GM18519 (cell line): ENCODE measurements at regions not wholly inside any gene's neighbourhood (a gene's known extent, or its start where the extent isn't known, plus 50 kb on each side); places are given as distances from the start of the nearest gene placed in this dataset.

Source experiments
- ATAC-seq: cut with Tn5 transposase; IDR thresholded peaks from one replicate; pipeline ENCODE4 v1.9.1; 2021; ENCODE audit warnings: mild to moderate bottlenecking, moderate library complexity; ENCODE audit not compliant: unreplicated experiment, low FRiP score

DNA sequence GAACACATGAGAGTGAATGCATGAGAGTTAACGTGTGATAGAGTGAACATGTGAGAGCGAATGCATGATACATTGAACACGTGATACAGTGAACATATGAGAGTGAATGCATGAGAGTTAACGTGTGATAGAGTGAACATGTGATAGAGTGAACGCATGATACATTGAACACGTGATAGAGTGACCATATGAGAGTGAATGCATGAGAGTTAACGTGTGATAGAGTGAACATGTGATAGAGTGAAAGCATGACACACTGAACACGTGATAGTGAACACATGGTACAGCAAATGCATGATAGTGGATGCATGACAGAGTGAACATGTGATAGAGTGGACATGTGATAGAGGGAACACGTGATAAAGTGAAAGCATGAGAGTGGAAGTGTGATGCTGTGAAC lies 517.9 kb downstream of the EIPR1 start:
- no peak for ATAC-seq

GRCh38 chr2:2859164-2859563 lies 518.5 kb downstream of the EIPR1 start:
- ATAC-seq: no peak

DNA sequence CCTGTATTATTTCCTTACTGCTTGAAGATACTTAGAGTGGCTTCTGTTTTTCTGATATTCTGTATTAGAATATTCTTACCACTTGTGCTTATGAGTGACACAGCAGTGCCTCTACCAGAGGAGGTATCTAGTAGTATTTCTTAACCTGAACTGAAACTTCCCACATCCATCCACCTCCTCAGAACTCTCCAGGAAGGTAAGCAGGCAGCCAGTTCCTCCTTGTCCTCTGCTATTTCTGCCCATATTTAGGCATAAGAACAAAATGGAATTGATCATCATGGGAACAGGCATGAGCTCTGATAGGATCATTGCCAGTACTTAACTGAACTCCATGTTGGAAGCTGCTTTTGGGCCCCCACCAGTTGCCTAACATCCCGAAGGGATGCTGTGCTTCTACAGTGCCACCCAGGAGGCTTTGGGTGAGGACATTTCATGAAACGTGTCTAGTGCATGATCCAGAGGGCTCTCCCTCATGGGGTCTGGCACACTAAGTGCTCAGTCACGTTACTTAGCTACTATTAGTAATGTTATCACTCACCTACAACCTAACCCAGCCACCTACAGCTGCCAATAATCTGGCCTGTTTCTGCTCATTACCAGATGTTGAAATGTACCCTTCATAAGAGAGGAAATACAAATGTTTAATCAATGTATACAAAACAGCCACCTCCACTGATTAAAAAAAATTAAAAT lies 520.7 kb downstream of the EIPR1 start:
- no peak for ATAC-seq

DNA sequence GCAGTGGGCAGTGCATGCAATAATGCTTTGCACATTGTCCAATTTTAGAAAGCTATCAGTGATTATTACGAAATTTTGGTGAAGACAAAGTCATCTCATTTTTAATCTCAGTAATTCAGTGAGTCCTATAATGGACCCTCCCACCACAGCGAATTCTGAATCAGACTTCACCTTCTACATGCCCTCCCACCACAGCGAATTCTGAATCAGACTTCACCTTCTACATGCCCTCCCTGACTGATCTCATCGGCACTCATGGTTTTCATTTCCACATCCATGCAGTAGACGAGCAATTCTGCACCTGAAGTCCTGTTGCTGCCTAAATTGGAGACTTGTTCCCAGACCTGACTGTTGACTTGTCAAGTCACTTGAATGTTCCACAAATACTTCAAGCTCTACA lies 522.3 kb downstream of the EIPR1 start:
- no peak for ATAC-seq

GRCh38 chr2:2853346-2853745 lies 522.3 kb upstream of the MYT1L start:
- ATAC-seq: no peak

GRCh38 chr2:2851806-2852777 lies 521.0 kb upstream of the MYT1L start:
- ATAC-seq: no peak

DNA sequence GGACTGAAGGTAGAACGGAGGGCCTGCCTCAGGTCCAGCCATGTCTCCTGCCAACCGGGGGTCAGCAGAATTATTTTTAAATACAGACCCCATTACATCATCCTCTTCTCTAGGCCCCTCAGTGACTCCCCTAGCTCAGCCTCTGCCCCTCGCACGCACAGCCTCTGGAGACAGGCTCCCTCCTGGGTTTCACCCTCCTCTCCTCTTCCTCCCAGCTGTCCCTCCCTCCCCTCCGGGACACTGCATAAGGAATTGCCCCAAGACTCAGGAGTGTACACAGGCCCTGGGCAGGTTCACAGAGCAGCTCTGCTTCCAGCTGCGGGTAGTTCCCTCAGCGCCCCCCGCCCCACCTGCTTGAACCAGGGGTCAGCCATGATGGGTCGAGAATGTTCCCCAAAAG lies 520.2 kb upstream of the MYT1L start:
- no peak for ATAC-seq

DNA sequence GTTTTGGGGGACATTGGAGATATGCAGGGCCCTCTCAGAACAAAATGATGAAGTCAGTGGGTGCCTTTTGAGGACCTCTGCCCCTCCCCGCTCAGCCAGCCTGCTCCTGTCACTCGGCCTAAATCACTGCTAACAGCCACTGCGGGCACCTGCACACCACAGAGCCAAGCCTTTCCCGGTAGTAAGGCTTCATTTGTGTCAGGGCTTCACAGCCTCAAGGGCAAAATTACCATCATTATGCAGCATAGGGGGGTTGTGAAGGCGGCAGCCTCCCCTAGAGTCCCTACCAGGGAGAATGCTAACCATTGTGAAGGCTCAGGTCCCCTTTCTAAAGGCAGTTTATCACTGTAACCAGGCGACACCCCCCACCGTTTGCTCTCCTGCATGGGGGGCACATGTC lies 519.8 kb upstream of the MYT1L start:
- no peak for ATAC-seq

DNA sequence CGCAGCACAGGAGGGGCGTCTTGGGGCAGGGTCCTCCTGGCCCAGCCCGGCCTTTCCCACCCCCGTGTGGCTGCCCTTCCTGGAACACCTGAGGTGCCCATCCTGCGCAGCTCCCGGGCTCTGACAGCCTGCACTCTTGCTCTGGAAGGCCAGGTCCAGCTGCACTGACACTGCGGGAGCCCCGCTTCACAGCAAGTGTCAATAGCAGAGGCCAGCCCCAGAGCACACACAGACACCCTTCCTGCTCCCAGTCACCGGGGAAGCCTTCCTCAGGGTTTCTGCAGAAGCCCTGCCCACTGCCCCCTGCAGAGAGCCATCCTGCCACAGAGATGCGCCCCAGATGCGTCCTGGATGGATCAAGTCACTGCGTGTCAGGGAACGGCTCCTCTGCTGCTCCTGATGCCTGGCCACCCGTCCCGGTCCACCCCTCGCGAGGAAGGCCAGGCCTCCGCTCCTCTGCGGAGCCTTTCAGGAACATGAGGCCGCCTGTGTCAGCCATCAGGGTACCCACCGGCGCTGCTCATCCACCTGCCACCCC lies 519.2 kb upstream of the MYT1L start:
- ATAC-seq: no peak

DNA sequence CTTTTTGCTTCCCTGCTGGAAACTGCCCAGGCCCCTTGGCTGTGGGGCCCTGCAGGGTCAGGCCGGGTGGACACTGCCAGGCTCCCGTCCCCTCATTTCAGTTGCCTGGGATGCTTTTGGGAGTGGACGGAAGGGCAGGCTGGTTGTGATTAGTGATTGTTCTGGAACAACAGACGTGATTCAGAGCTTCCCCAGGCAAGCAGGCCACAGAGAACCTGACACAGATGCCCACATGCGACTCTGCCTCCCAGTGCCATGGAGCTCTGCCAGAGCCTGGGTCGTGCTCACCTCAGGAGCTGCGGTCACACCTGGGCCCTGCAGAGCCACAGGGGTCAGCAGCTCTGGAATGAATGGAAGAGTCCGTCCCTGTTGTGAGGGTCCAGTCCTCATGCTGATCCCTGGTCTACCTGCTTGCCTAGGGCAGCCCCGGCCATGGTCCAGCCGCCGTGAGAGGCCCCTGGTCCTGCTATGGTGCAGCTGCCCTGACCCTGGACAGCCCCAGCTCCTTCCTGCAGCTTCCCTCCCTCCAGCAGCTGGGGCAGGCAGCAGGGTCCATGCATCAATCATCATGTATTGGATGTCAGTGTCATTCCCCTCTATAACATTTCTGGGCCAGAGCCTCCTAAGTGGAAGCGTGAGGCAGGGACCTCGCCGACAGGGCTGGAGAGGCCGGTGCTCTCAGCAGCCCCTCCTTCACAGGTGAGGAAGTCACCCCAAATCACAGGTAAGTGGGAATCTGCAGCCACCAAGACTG lies 518.6 kb upstream of the MYT1L start:
- ATAC-seq: no peak

DNA sequence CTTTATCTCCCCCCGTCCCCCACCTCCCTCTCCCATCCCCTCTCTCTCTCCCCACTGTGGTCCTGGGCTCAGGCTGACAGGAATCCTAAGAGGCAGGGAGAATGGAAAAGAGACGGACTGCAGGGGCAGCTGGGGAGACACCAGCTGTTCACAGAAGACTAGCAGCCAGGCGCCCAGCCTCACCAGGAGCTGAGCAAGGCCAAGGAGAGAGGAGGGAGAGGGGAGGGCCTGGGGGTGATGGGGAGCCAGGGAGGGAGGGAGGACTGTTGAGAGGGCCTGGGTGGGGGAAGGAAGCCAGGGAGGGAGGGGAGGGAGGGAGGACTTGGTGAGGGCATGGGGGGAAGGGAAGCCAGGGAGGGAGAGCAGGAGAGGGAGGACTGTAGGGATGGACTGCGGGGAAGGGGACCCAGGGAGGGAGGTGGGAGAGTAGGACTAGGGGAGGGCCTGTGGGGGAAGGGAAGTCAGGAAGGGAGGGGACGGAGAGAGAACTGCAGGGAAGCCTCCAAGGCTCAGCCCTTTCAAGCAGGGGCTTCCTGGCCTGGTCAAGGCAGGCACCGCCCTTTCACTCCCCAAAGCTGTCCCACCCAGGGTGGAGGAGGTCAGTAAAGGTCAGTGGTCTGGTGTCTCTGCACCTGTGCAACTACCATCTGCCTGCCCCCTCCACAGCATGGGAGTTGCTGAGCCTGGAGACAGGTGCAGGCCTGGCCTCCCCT lies 517.7 kb upstream of the MYT1L start:
- ATAC-seq: no peak

DNA sequence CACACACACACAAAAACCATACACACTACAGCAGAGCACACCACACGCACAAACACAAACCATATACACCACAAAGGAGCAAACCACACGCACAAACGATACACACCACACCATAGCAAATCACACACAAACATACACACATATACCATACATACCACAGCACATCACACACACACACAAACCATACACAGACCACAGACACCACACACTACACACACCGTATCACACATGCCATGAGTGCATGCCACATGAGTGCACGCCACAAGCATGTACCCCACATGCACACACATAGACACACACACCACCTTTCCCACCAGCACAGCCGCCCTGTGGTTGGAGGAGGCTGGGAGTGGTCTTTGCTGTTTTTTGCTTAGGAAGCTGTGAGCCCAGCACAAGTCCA lies 517.1 kb upstream of the MYT1L start:
- no peak for ATAC-seq

- ATAC-seq: no peak
These were observed 516.2 kb upstream of the MYT1L start for GRCh38 chr2:2847209-2847676.

- ATAC-seq: no peak
These were observed 515.5 kb upstream of the MYT1L start for GRCh38 chr2:2846332-2847208.

GRCh38 chr2:2845806-2846315 lies 514.8 kb upstream of the MYT1L start:
- no peak for ATAC-seq

GRCh38 chr2:2845267-2845666 lies 514.2 kb upstream of the MYT1L start:
- ATAC-seq: no peak

DNA sequence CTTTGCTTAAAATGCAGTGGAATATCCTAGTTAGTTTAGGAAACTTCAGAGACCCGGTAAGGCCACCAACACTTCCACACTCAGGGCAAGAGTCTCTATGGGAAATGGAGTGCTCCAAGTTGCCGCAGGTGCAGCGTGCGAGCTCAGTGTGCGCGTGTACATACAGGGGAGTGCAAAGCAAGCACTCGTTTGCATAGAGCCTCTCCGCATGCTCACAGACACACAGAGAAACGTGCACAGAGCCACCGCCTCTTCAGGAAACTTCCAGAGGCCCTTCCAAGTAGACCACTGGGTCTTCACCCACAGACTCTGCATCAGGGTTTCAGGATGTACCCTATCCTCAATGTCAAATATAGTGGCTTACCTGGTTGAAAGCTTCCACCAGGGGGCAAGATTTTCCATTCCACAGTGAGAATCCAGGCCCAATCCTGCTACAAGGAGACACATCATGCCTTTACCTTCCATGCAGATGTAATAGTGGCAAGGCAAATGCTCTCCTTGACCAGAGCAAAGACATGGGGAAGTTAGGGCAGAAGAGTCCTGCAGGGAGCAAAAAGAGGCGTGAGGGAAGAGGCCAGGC lies 513.0 kb upstream of the MYT1L start:
- ATAC-seq: no peak

DNA sequence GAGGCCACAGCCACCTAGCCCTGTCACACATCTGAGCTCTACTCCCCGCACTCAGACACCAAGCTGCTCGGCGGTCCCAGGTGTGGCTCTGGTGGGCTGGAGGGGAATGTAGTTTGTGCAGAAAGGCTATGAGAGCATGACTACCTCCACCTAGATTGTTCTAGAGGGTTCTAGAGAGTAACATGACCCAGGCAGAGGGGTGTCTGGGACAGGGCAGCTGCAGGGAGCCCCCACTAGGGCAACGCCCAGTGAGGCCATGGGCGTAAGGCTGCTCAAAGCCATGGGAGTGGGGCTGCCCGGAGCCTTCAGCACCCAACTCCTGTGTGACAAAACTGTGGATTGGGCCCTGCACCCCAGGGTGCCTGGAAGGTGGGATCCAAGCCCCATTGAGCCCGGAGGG lies 511.4 kb upstream of the MYT1L start:
- ATAC-seq: no peak
